Mammary epithelial cell (primary cell): ENCODE measurements at regions not wholly inside any gene's neighbourhood (a gene's known extent, or its start where the extent isn't known, plus 50 kb on each side); places are given as distances from the start of the nearest gene placed in this dataset.

ENCODE experiments used
- CTCF ChIP-seq, 2 donors: IDR thresholded peaks in 1 of 2; conservative IDR thresholded peaks in 1 of 2; 2 replicates each; pipeline ENCODE4 v1.5.1; 2011 to 2012; ENCODE audit warnings: inconsistent platforms in 2 of 2, low read length in 2 of 2, mild to moderate bottlenecking in 2 of 2, control low read depth in 1 of 2, low read depth in 1 of 2; ENCODE audit not compliant: insufficient read depth in 1 of 2; ENCODE audit errors: extremely low read depth in 1 of 2
- EZH2 ChIP-seq: IDR thresholded peaks from 2 replicates; pipeline ENCODE4 v1.6.1; 2012; ENCODE audit warnings: low read length, inconsistent platforms, borderline replicate concordance

- TF ChIP-seq CTCF (conservative IDR thresholded peaks at IDR 0.05 in 1 of 2, IDR thresholded peaks at IDR 0.05 in 1 of 2; ENCODE audit: extremely low read depth in 1 of 2, insufficient read depth in 1 of 2, low read depth in 1 of 2, low read length in 2 of 2), result no peak
- TF ChIP-seq EZH2, result no peak
Observed at GRCh38 chr5:103408408-103408807, 149.8 kb downstream of the MACIR start.
